ENCODE measurements at regions not wholly inside any gene's neighbourhood (a gene's known extent, or its start where the extent isn't known, plus 50 kb on each side); places are given as distances from the start of the nearest gene placed in this dataset.
"Not testable (repeated sequence)": the region's sequence is repeated elsewhere in the genome, so short reads cannot be mapped to it uniquely, and the experiment has no call there.

GRCh38 chr13:71213252-71213821 is 653.7 kb downstream of the DACH1 start:
- no peak for DNase-seq

GRCh38 chr13:71210861-71211260 is 656.1 kb downstream of the DACH1 start:
- no peak for DNase-seq

- DNase-seq, result no peak
Observed at GRCh38 chr13:71209217-71209616, 657.8 kb downstream of the DACH1 start.

GRCh38 chr13:71184583-71184982 is 682.4 kb downstream of the DACH1 start:
- DNase-seq, result not testable (repeated sequence)

GRCh38 chr13:71183352-71183751 is 683.7 kb downstream of the DACH1 start:
- DNase-seq, result not testable (repeated sequence)

- DNase-seq, result no peak
Observed at GRCh38 chr13:71171740-71172139, 695.3 kb downstream of the DACH1 start.

- DNase-seq, result no peak
Observed at GRCh38 chr13:71169180-71169579, 697.8 kb downstream of the DACH1 start.

GRCh38 chr13:71156550-71156949 is 710.5 kb downstream of the DACH1 start:
- no peak for DNase-seq

- no peak for DNase-seq
Observed at GRCh38 chr13:71149498-71150363, 717.3 kb downstream of the DACH1 start.

- DNase-seq, result no peak
Observed at GRCh38 chr13:71149046-71149445, 718.0 kb downstream of the DACH1 start.

- DNase-seq, result no peak
Observed at GRCh38 chr13:71148396-71148795, 718.6 kb downstream of the DACH1 start.

GRCh38 chr13:71144883-71145282 is 722.1 kb downstream of the DACH1 start:
- no peak for DNase-seq

GRCh38 chr13:71137101-71137500 is 729.9 kb downstream of the DACH1 start:
- DNase-seq, result no peak

GRCh38 chr13:71124230-71124629 is 742.8 kb downstream of the DACH1 start:
- DNase-seq, result no peak

- no peak for DNase-seq
Observed at GRCh38 chr13:71118779-71119364, 748.1 kb downstream of the DACH1 start.

GRCh38 chr13:71117920-71118319 is 749.1 kb downstream of the DACH1 start:
- no peak for DNase-seq

GRCh38 chr13:71115301-71115700 is 751.7 kb downstream of the DACH1 start:
- no peak for DNase-seq

GRCh38 chr13:71096421-71096820 is 770.6 kb downstream of the DACH1 start:
- no peak for DNase-seq

GRCh38 chr13:71090990-71091389 is 776.0 kb downstream of the DACH1 start:
- no peak for DNase-seq

GRCh38 chr13:71089056-71089455 is 777.9 kb downstream of the DACH1 start:
- DNase-seq, result no peak

- DNase-seq, result no peak
Observed at GRCh38 chr13:71087432-71087831, 779.6 kb downstream of the DACH1 start.

- no peak for DNase-seq
Observed at GRCh38 chr13:71087006-71087405, 780.0 kb downstream of the DACH1 start.

- no peak for DNase-seq
Observed at GRCh38 chr13:71082631-71083030, 784.4 kb downstream of the DACH1 start.

GRCh38 chr13:71079638-71080037 is 787.4 kb downstream of the DACH1 start:
- no peak for DNase-seq

Data from HCEC 1CT (cell line).